Colonic mucosa (tissue), 4 donors: ENCODE measurements at regions not wholly inside any gene's neighbourhood (a gene's known extent, or its start where the extent isn't known, plus 50 kb on each side); places are given as distances from the start of the nearest gene placed in this dataset.

Experiments
- DNase-seq: peaks from one replicate; pipeline ENCODE4 v3.0.0-alpha.2; 2020
- H3K27ac ChIP-seq: fragments of 200-600 bp; one replicate; pipeline ENCODE4 v1.8.0; 2021
- H3K27me3 ChIP-seq: fragments of 200-600 bp; one replicate; pipeline ENCODE4 v1.8.0; 2021
- H3K36me3 ChIP-seq: fragments of 200-600 bp; one replicate; pipeline ENCODE4 v1.8.0; 2021
- H3K4me1 ChIP-seq: fragments of 200-600 bp; one replicate; pipeline ENCODE4 v1.8.0; 2021; ENCODE audit warnings: mild to moderate bottlenecking
- H3K4me3 ChIP-seq: fragments of 200-600 bp; one replicate; pipeline ENCODE4 v1.8.0; 2021
- H3K9ac ChIP-seq, 2 donors: one replicate each; pipeline ENCODE4 v1.7.0; 2013; ENCODE audit warnings: control low read depth in 2 of 2, low read depth in 2 of 2, low read length in 2 of 2
- H3K9me3 ChIP-seq: fragments of 200-600 bp; one replicate; pipeline ENCODE4 v1.8.0; 2021
- CTCF ChIP-seq: fragments of 200-600 bp; IDR thresholded peaks from one replicate; pipeline ENCODE4 v1.8.0; 2022; ENCODE audit warnings: antibody characterized with exemption, mild to moderate bottlenecking
- intact Hi-C: fragments of 100-400 bp; cut with DNase I; formaldehyde crosslinking; loops from one replicate; pipeline ENCODE4 v1.14.1; 2022
- donor health status: healthy.
- donor health status: DM: no; HTN: no; CAD: no.
- donor health status: DM: no; HTN: no; CAD: no.

GRCh38 chr21:18894387-18894786 is 490.8 kb upstream of the TMPRSS15 start:
- Histone ChIP-seq H3K36me3 (no peaks in the 10 kb centered on the region), H3K4me1 (no peaks in the 10 kb centered on the region), H3K27me3 (no peaks in the 10 kb centered on the region), H3K4me3 (no peak overlapping the region), H3K9ac (no peak overlapping the region), H3K9me3 (no peaks in the 10 kb centered on the region), H3K27ac (no peak overlapping the region)
- intact Hi-C loops: no loop called here
- DNase-seq: no peak
- TF ChIP-seq CTCF: no peak

- H3K27ac ChIP-seq: no peak overlapping the region
- H3K4me1 ChIP-seq: no peaks in the 10 kb centered on the region
- no peaks in the 10 kb centered on the region for H3K36me3 ChIP-seq
- no peak overlapping the region for H3K4me3 ChIP-seq
- DNase-seq: no peak
- no peak for TF ChIP-seq CTCF
- H3K27me3 ChIP-seq: no peaks in the 10 kb centered on the region
- intact Hi-C loops: no loop called here
- no peaks in the 10 kb centered on the region for H3K9me3 ChIP-seq
- H3K9ac ChIP-seq: no peak overlapping the region
These were observed 495.7 kb upstream of the TMPRSS15 start for GRCh38 chr21:18899261-18899660.

GRCh38 chr21:18902660-18903059 is 499.1 kb upstream of the TMPRSS15 start:
- intact Hi-C loops: no loop called here
- no peak for TF ChIP-seq CTCF
- no peaks in the 10 kb centered on the region for H3K27me3 ChIP-seq
- H3K27ac ChIP-seq: no peak overlapping the region
- H3K36me3 ChIP-seq: no peaks in the 10 kb centered on the region
- no peak overlapping the region for H3K9ac ChIP-seq
- H3K4me3 ChIP-seq: no peak overlapping the region
- no peak for DNase-seq
- H3K9me3 ChIP-seq: no peaks in the 10 kb centered on the region
- no peaks in the 10 kb centered on the region for H3K4me1 ChIP-seq

GRCh38 chr21:18907076-18907475 is 503.5 kb upstream of the TMPRSS15 start:
- H3K36me3 ChIP-seq: no peaks in the 10 kb centered on the region
- H3K9me3 ChIP-seq: no peaks in the 10 kb centered on the region
- H3K4me3 ChIP-seq: no peak overlapping the region
- H3K9ac ChIP-seq: no peak overlapping the region
- H3K27ac ChIP-seq: no peak overlapping the region
- H3K27me3 ChIP-seq: no peaks in the 10 kb centered on the region
- TF ChIP-seq CTCF: no peak
- intact Hi-C loops: no loop called here
- no peaks in the 10 kb centered on the region for H3K4me1 ChIP-seq
- DNase-seq: no peak

- DNase-seq: no peak
- no peak overlapping the region for H3K9ac ChIP-seq
- no peak overlapping the region for H3K4me3 ChIP-seq
- no peak overlapping the region for H3K27ac ChIP-seq
- H3K9me3 ChIP-seq: no peaks in the 10 kb centered on the region
- no peaks in the 10 kb centered on the region for H3K36me3 ChIP-seq
- H3K4me1 ChIP-seq: no peaks in the 10 kb centered on the region
- no peaks in the 10 kb centered on the region for H3K27me3 ChIP-seq
- intact Hi-C loops: no loop called here
- TF ChIP-seq CTCF: no peak
These were observed 505.1 kb upstream of the TMPRSS15 start for GRCh38 chr21:18908641-18909040.

GRCh38 chr21:18913914-18914313 is 510.3 kb upstream of the TMPRSS15 start:
- Histone ChIP-seq H3K36me3 (no peaks in the 10 kb centered on the region), H3K4me3 (no peak overlapping the region), H3K9me3 (no peaks in the 10 kb centered on the region), H3K27ac (no peak overlapping the region), H3K27me3 (no peaks in the 10 kb centered on the region), H3K4me1 (no peaks in the 10 kb centered on the region), H3K9ac (no peak overlapping the region)
- no peak for TF ChIP-seq CTCF
- no peak for DNase-seq
- intact Hi-C loops: no loop called here
